A549 (cell line): ENCODE measurements at regions not wholly inside any gene's neighbourhood (a gene's known extent, or its start where the extent isn't known, plus 50 kb on each side); places are given as distances from the start of the nearest gene placed in this dataset.

ENCODE experiments used
- HDAC2 ChIP-seq: fragments of 200-600 bp; sonication (generic); IDR thresholded peaks from 2 replicates; pipeline ENCODE4 v1.6.1; 2016
- KDM1A ChIP-seq: fragments of 200-600 bp; sonication (generic); IDR thresholded peaks from 2 replicates; pipeline ENCODE4 v1.6.1; 2016; ENCODE audit warnings: low read depth, mild to moderate bottlenecking
- RAD21 ChIP-seq, 2 experiments: fragments of >200 bp in 1 of 2; sonication (Bioruptor Twin) in 1 of 2; formaldehyde crosslinking in 1 of 2; IDR thresholded peaks in 1 of 2; conservative IDR thresholded peaks in 1 of 2; 2 replicates in 1 of 2; 3 replicates in 1 of 2; pipeline ENCODE4 v1.6.1; 2012 to 2018; ENCODE audit warnings: inconsistent platforms in 1 of 2
- RARB ChIP-seq: fragments of 250-450 bp; sonication (Bioruptor Pico); IDR thresholded peaks from 2 replicates; pipeline ENCODE4 v1.8.0; 2021; ENCODE audit warnings: mild to moderate bottlenecking, moderate library complexity
- SMC3 ChIP-seq: fragments of >200 bp; sonication (Bioruptor Twin); formaldehyde crosslinking; IDR thresholded peaks from 3 replicates; pipeline ENCODE4 v1.6.1; 2018; ENCODE audit warnings: inconsistent platforms
- USF2 ChIP-seq: fragments of 450-650 bp; IDR thresholded peaks from 2 replicates; pipeline ENCODE4 v1.6.1; 2014; ENCODE audit warnings: antibody characterized with exemption

- no peak for TF ChIP-seq KDM1A
- no peak for TF ChIP-seq SMC3
- TF ChIP-seq HDAC2 = no peak
- TF ChIP-seq RAD21 (conservative IDR thresholded peaks at IDR 0.05 in 1 of 2, IDR thresholded peaks at IDR 0.05 in 1 of 2) = no peak
- no peak for TF ChIP-seq USF2
- TF ChIP-seq RARB = no peak
These were observed 77.5 kb upstream of the PIAS1 start for GRCh38 chr15:67976506-67977073.
